Activated CD4-positive, alpha-beta T cell treated with anti-CD3 and anti-CD28 coated beads for 36 hours (primary cell): ENCODE measurements at regions not wholly inside any gene's neighbourhood (a gene's known extent, or its start where the extent isn't known, plus 50 kb on each side); places are given as distances from the start of the nearest gene placed in this dataset.

ENCODE experiments used
- ATAC-seq: fragments of 200-7000 bp; cut with Tn5 transposase; one replicate; pipeline ENCODE4 v1.10.0; 2021; ENCODE audit warnings: mild to moderate bottlenecking, moderate library complexity
- CTCF ChIA-PET: fragments of 350-600 bp; sonication (Branson Sonifier 250); formaldehyde crosslinking; loops from one replicate; lab custom pipeline; 2021; ENCODE audit warnings: antibody characterized with exemption; lab: Charles Lee
- POLR2A ChIA-PET: fragments of 350-600 bp; sonication (Branson Sonifier 250); formaldehyde crosslinking; loops from one replicate; lab custom pipeline; 2021; ENCODE audit warnings: antibody characterized with exemption, inconsistent platforms; lab: Charles Lee
- DNase-seq: peaks from one replicate; pipeline ENCODE4 v3.0.0-alpha.2; 2020
- H3K27ac Mint-ChIP-seq: one replicate; pipeline ENCODE4 v1.8.0; 2021; ENCODE audit warnings: mixed read lengths
- H3K27me3 Mint-ChIP-seq: one replicate; pipeline ENCODE4 v1.8.0; 2021; ENCODE audit warnings: mixed read lengths
- H3K36me3 Mint-ChIP-seq: one replicate; pipeline ENCODE4 v1.8.0; 2021; ENCODE audit warnings: low read depth, mixed read lengths
- H3K4me1 Mint-ChIP-seq: one replicate; pipeline ENCODE4 v1.8.0; 2021; ENCODE audit warnings: mixed read lengths
- H3K4me3 Mint-ChIP-seq: one replicate; pipeline ENCODE4 v1.8.0; 2021; ENCODE audit warnings: mild to moderate bottlenecking, moderate library complexity, mixed read lengths
- H3K9me3 Mint-ChIP-seq: one replicate; pipeline ENCODE4 v1.8.0; 2021; ENCODE audit warnings: low read depth, mixed read lengths
- intact Hi-C, 2 experiments: fragments of 100-400 bp; cut with DNase I in 1 of 2; cut with micrococcal nuclease in 1 of 2; formaldehyde crosslinking; loops; one replicate each; pipeline versions ENCODE4 v1.14.2 to v1.15.1; 2022 to 2024; cut with DNase I, micrococcal nuclease

- no peak for ATAC-seq
- intact Hi-C loops, result no loop called here
- Mint-ChIP-seq H3K4me1 (no peaks in the 10 kb centered on the region), H3K4me3 (no peak overlapping the region), H3K36me3 (no peaks in the 10 kb centered on the region), H3K9me3 (peaks cover 4% of the 10 kb centered on the region), H3K27ac (no peak overlapping the region), H3K27me3 (peaks cover 2% of the 10 kb centered on the region)
- CTCF ChIA-PET, result no interaction called here
- no peak for DNase-seq
- POLR2A ChIA-PET, result no interaction called here
Observed at GRCh38 chr14:38330275-38330674, 74.4 kb upstream of the CLEC14A start.

- CTCF ChIA-PET, result no interaction called here
- Mint-ChIP-seq H3K27ac (no peak overlapping the region), H3K9me3 (peaks cover 4% of the 10 kb centered on the region), H3K4me1 (no peaks in the 10 kb centered on the region), H3K4me3 (no peak overlapping the region), H3K36me3 (no peaks in the 10 kb centered on the region), H3K27me3 (peaks cover 2% of the 10 kb centered on the region)
- DNase-seq, result no peak
- no peak for ATAC-seq
- intact Hi-C loops, result no loop called here
- POLR2A ChIA-PET, result no interaction called here
Observed at GRCh38 chr14:38329246-38329645, 73.4 kb upstream of the CLEC14A start.

- H3K4me1 Mint-ChIP-seq, result no peaks in the 10 kb centered on the region
- no peaks in the 10 kb centered on the region for H3K9me3 Mint-ChIP-seq
- H3K4me3 Mint-ChIP-seq, result no peak overlapping the region
- ATAC-seq (no peak), DNase-seq (no peak)
- no peak overlapping the region for H3K27ac Mint-ChIP-seq
- intact Hi-C loops, result no loop called here
- ChIA-PET CTCF (no interaction called here), POLR2A (no interaction called here)
- H3K27me3 Mint-ChIP-seq, result peaks cover 2% of the 10 kb centered on the region
- H3K36me3 Mint-ChIP-seq, result no peaks in the 10 kb centered on the region
Observed at GRCh38 chr14:38316922-38317321, 61.0 kb upstream of the CLEC14A start.

GRCh38 chr14:38311655-38312054, 55.8 kb upstream of the CLEC14A start:
- Mint-ChIP-seq H3K9me3 (no peaks in the 10 kb centered on the region), H3K36me3 (no peaks in the 10 kb centered on the region), H3K4me1 (no peaks in the 10 kb centered on the region), H3K4me3 (no peak overlapping the region), H3K27me3 (no peaks in the 10 kb centered on the region), H3K27ac (no peak overlapping the region)
- no peak for ATAC-seq
- no peak for DNase-seq
- intact Hi-C loops, result no loop called here
- ChIA-PET CTCF (no interaction called here), POLR2A (no interaction called here)

GRCh38 chr14:38310420-38310995, 54.6 kb upstream of the CLEC14A start:
- intact Hi-C loops, result no loop called here
- POLR2A ChIA-PET, result no interaction called here
- H3K4me3 Mint-ChIP-seq, result no peak overlapping the region
- CTCF ChIA-PET, result no interaction called here
- H3K36me3 Mint-ChIP-seq, result no peaks in the 10 kb centered on the region
- H3K27me3 Mint-ChIP-seq, result no peaks in the 10 kb centered on the region
- peaks cover 3% of the 10 kb centered on the region for H3K9me3 Mint-ChIP-seq
- ATAC-seq (no peak), DNase-seq (no peak)
- H3K27ac Mint-ChIP-seq, result no peak overlapping the region
- no peaks in the 10 kb centered on the region for H3K4me1 Mint-ChIP-seq

GRCh38 chr14:38309522-38310277, 53.8 kb upstream of the CLEC14A start:
- no peak overlapping the region for H3K4me3 Mint-ChIP-seq
- no peaks in the 10 kb centered on the region for H3K4me1 Mint-ChIP-seq
- no peaks in the 10 kb centered on the region for H3K36me3 Mint-ChIP-seq
- DNase-seq, result no peak
- no peak for ATAC-seq
- ChIA-PET POLR2A (no interaction called here), CTCF (no interaction called here)
- peaks cover 3% of the 10 kb centered on the region for H3K9me3 Mint-ChIP-seq
- no peak overlapping the region for H3K27ac Mint-ChIP-seq
- intact Hi-C loops, result no loop called here
- no peaks in the 10 kb centered on the region for H3K27me3 Mint-ChIP-seq
